ENCODE measurements at regions not wholly inside any gene's neighbourhood (a gene's known extent, or its start where the extent isn't known, plus 50 kb on each side); places are given as distances from the start of the nearest gene placed in this dataset.

DNA sequence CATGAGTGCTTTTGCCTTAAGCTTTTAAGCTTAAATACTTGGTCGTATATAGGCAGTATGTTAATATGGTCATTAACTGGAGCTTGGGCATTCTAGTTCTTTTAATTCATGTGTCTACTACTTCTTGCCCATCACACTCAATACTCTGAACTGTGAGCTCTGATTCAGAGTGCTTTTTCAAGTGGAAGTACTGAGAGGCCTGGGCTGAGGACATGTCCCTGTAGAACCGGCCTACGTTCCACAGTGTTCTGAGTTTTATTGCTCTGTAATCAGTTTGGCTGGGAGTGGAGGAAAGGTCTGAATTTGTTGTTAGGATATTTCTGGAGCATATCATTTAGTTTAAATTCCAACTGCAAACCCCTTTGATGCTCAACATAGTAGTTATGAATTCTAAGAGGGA is 1744.8 kb upstream of the MIR17HG start:
- TF ChIP-seq, protein P1, sequence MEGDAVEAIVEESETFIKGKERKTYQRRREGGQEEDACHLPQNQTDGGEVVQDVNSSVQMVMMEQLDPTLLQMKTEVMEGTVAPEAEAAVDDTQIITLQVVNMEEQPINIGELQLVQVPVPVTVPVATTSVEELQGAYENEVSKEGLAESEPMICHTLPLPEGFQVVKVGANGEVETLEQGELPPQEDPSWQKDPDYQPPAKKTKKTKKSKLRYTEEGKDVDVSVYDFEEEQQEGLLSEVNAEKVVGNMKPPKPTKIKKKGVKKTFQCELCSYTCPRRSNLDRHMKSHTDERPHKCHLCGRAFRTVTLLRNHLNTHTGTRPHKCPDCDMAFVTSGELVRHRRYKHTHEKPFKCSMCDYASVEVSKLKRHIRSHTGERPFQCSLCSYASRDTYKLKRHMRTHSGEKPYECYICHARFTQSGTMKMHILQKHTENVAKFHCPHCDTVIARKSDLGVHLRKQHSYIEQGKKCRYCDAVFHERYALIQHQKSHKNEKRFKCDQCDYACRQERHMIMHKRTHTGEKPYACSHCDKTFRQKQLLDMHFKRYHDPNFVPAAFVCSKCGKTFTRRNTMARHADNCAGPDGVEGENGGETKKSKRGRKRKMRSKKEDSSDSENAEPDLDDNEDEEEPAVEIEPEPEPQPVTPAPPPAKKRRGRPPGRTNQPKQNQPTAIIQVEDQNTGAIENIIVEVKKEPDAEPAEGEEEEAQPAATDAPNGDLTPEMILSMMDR (conservative IDR thresholded peaks at IDR 0.05; ENCODE audit: low read depth, low read length): no peak
- TF ChIP-seq EZH2 (IDR thresholded peaks at IDR 0.05; ENCODE audit: borderline replicate concordance, low read depth, low read length, poor library complexity, severe bottlenecking): no peak
- ChIA-PET POLR2A (ENCODE audit: low non-redundant PET) (no interaction called here), CTCF (no interaction called here)
- Histone ChIP-seq H3K27me3 (replicated peaks; ENCODE audit: insufficient read depth, low read depth, low read length, poor library complexity) (no peaks in the 10 kb centered on the region), H3K36me3 (ENCODE audit: insufficient read depth, low read length, poor library complexity, severe bottlenecking) (no peaks in the 10 kb centered on the region), H3K4me3 (ENCODE audit: low read depth, low read length, poor library complexity, severe bottlenecking) (no peak overlapping the region), H3K4me1 (ENCODE audit: insufficient read depth, low read length, poor library complexity, severe bottlenecking) (no peaks in the 10 kb centered on the region), H3K27ac (ENCODE audit: low read depth, low read length, poor library complexity, severe bottlenecking) (no peak overlapping the region), H3K9me3 (ENCODE audit: low read depth, low read length, poor library complexity, severe bottlenecking) (peaks cover 4% of the 10 kb centered on the region)
- intact Hi-C loops (cut with micrococcal nuclease; ENCODE audit: unreplicated experiment): no loop called here
- no TSS peak for BruUV-seq (replicated peaks)
- no peak for DNase-seq (ENCODE audit: low spot score)

DNA sequence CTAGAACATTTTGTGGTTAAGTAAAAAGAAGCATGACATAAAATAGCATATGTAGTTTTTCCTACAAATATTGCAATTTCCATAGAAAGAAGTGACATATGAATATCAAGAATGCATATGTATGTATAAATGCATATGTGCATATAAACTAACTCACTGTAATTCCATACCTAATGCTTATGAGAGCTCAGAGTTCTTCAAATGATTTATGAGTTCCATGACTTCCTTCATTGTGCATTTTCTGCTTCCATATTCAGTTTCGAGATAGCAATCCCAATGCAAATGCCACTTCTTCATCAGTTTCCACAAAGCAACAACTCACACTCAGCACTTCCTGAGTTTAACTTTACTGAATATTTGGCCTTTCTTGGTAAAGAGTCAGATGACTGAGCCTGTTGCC is 1744.3 kb upstream of the MIR17HG start:
- Histone ChIP-seq H3K9me3 (ENCODE audit: low read depth, low read length, poor library complexity, severe bottlenecking) (peaks cover 4% of the 10 kb centered on the region), H3K27me3 (replicated peaks; ENCODE audit: insufficient read depth, low read depth, low read length, poor library complexity) (no peaks in the 10 kb centered on the region), H3K36me3 (ENCODE audit: insufficient read depth, low read length, poor library complexity, severe bottlenecking) (no peaks in the 10 kb centered on the region), H3K4me3 (ENCODE audit: low read depth, low read length, poor library complexity, severe bottlenecking) (no peak overlapping the region), H3K27ac (ENCODE audit: low read depth, low read length, poor library complexity, severe bottlenecking) (no peak overlapping the region), H3K4me1 (ENCODE audit: insufficient read depth, low read length, poor library complexity, severe bottlenecking) (no peaks in the 10 kb centered on the region)
- intact Hi-C loops (cut with micrococcal nuclease; ENCODE audit: unreplicated experiment): no loop called here
- ChIA-PET CTCF (no interaction called here), POLR2A (ENCODE audit: low non-redundant PET) (no interaction called here)
- TF ChIP-seq, protein P1 (conservative IDR thresholded peaks at IDR 0.05; ENCODE audit: low read depth, low read length): no peak
- no peak for TF ChIP-seq EZH2 (IDR thresholded peaks at IDR 0.05; ENCODE audit: borderline replicate concordance, low read depth, low read length, poor library complexity, severe bottlenecking)
- DNase-seq (ENCODE audit: low spot score): no peak
- no TSS peak for BruUV-seq (replicated peaks)

DNA sequence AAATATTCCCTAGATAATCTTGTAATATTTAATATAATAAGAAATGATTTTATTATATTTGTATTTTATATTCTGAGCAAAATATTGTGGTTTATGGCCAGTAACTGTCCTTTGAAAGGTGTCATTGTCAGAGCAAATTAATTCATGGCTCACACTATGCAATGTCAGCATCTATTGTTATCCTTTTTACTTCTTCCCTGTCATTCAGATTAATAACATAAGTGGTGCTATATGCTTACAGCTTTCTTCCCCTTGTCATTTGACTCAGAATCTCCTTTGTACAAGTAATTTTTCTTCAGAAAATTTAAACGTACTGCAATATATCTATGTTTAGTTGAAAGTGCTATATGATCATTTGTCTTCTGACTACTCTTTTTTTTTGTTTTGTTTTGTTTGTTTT is 1738.2 kb upstream of the MIR17HG start:
- no peak overlapping the region for H3K27ac ChIP-seq (ENCODE audit: low read depth, low read length, poor library complexity, severe bottlenecking)
- H3K4me3 ChIP-seq (ENCODE audit: low read depth, low read length, poor library complexity, severe bottlenecking): no peak overlapping the region
- H3K4me1 ChIP-seq (ENCODE audit: insufficient read depth, low read length, poor library complexity, severe bottlenecking): no peaks in the 10 kb centered on the region
- peaks cover 4% of the 10 kb centered on the region for H3K9me3 ChIP-seq (ENCODE audit: low read depth, low read length, poor library complexity, severe bottlenecking)
- no peaks in the 10 kb centered on the region for H3K27me3 ChIP-seq (replicated peaks; ENCODE audit: insufficient read depth, low read depth, low read length, poor library complexity)
- ChIA-PET POLR2A (ENCODE audit: low non-redundant PET) (no interaction called here), CTCF (no interaction called here)
- no peak for DNase-seq (ENCODE audit: low spot score)
- intact Hi-C loops (cut with micrococcal nuclease; ENCODE audit: unreplicated experiment): no loop called here
- H3K36me3 ChIP-seq (ENCODE audit: insufficient read depth, low read length, poor library complexity, severe bottlenecking): no peaks in the 10 kb centered on the region
- BruUV-seq (replicated peaks): no TSS peak
- TF ChIP-seq EZH2 (IDR thresholded peaks at IDR 0.05; ENCODE audit: borderline replicate concordance, low read depth, low read length, poor library complexity, severe bottlenecking): no peak
- TF ChIP-seq, protein P1 (conservative IDR thresholded peaks at IDR 0.05; ENCODE audit: low read depth, low read length): no peak

Measured in A673 (cell line).